ENCODE measurements at regions not wholly inside any gene's neighbourhood (a gene's known extent, or its start where the extent isn't known, plus 50 kb on each side); places are given as distances from the start of the nearest gene placed in this dataset.

DNA sequence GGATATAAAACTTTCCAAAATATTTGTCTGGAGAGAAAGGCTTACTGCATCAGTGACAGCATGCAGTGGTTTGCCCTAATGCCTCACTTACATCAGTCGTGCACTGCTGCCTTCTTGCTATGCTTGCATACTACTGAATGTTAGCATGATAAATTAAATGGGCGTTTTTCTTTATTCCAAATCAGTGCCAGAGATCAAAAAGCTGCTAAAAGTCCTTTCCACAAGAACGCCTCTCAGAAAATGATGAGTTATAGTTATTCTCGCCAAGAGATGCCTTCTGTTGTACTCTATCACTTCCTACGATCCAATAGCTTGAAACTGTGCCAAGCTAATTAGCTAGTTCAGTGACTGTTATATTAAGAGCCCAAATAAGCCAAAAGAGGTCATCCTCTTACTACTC lies 345.8 kb upstream of the ROBO2 start:
- no peak for DNase-seq (ENCODE audit: low spot score)

DNA sequence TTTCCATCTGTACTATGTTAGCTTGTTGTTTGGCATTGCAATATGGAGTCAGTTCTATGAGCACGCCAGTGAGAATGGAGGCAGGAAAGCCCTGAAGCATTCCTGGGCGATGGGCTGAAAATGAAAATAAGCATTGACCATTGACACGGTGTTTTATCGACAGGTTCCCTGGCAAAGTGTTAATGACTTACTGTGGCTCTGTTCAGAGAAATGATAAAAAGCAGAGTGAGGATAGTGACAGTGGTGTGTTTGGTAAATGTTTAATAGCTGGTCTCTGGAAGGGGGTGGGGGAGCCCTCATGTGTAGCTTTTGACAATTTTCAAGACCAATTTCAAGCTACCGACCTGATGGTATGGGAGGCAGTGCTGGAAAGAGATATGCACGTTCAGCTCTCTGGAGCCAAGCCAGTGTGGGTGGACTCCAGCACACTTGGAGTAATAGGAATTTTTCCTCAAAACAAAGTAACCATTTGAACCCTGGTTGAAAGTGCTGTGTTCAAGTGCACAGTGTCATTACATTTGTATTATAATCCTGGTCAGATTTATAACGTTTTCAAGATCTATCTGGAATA lies 341.7 kb upstream of the ROBO2 start:
- no peak for DNase-seq (ENCODE audit: low spot score)

DNA sequence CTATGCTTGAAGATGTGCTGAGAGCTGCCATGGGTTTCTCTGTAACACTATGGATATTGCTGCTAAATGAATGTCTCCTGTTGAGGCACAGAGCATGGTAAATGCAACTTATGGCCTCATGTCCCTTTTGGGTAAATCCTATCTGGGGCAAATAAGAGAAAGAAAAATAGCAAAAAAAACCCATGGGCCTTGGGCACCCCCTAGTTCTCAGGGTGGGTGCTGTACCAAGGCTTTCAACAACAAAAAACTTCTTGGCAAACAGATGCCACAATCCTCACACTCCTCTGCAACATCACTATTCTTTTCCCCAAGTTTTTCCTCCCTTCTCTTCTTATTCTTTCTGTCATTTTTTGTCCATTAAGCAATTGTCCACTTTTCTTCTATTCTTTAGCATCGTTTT lies 340.1 kb upstream of the ROBO2 start:
- DNase-seq (ENCODE audit: low spot score) = no peak

DNA sequence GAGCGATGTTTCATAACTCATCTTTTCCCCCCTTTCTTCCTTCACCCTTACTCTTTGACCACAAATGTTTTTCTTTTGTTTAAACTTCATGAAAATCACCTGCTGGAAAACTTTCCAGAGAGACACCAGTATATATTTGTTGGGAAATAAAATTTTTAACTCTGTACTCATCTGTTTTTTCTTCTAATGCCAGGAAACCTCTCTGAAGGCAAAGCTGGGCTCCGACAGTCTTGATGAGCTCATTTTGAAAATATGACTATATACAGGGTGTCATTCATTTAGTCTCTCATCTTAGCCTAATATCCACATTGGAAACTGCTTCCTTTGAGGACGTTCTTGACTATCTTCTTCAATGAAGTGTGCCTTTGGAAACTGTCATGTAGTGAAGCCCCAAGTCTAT lies 339.6 kb upstream of the ROBO2 start:
- DNase-seq (ENCODE audit: low spot score) = no peak

DNA sequence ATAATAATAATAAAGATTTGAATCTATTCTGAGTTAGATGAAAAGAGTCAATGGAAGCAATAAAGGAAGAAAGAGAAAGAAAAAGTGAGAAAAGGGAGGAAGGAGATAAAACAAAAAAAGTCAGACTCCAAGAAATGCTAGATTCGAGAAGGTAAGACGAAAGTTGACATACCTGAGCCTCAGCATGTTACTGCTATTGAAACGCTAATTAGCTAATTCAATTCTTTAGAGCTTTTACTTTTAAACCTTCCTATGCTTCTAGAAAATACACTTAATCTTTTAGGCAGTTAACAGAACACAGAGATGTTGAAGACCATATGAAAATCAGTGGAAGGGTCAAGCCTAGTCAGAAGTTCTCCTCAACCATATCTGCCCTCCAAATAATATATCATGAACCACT lies 337.2 kb upstream of the ROBO2 start:
- DNase-seq (ENCODE audit: low spot score) = no peak

DNA sequence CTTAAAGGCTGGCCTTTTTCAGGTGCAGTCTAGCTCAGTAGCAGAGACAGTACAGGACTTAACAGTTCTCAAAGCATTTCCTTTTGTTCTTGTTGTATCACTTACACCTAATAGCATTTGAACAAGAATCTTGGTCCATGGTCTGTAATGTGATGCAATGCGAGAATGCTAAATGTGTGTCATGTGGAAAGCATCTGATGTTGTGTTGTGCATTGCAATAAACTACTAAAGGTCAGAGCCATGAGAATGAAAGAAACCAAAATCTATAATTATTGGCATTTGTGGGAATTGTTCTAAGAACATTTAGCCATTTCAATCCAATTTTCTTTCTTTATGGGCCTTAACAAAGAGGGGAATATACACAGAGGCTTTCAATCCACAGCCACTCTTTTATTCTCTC lies 324.5 kb upstream of the ROBO2 start:
- no peak for DNase-seq (ENCODE audit: low spot score)

DNA sequence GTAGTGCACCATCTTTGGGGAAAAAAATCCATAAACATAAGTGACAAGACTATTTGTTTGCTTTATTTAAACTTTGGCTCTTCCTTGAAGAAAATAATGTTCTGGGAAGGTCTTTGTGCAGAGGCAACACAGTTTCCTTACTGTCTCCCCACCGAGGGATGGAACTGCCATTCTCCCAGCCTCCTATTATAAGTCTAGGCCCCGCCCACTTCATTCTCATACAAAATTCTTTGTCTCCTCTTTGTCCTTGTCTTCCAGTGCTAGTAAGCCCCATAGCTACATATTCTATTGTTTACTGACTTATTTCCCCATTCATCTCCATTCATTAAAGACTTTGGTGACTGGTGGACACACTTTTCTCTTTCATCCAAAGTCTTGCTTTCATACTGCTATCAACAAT lies 316.5 kb upstream of the ROBO2 start:
- DNase-seq (ENCODE audit: low spot score) = no peak

DNA sequence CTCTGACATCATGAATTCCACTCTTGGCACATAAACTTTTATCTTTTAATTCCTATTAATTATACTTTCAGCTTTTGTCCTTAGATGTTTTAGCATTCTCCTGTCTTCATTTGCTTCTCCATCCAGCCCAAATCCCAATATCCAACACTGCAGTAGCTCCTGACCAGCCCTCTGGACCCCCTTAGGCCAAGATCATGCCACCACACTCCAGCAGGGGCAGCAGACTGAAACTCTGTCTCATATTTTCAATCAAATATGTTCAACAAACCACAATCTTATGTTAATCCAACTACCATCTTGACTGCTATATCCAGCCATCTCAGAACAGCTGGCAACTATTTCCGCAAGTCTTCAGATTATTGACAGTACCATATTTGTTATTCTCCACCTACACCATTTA lies 315.8 kb upstream of the ROBO2 start:
- DNase-seq (ENCODE audit: low spot score) = no peak

DNA sequence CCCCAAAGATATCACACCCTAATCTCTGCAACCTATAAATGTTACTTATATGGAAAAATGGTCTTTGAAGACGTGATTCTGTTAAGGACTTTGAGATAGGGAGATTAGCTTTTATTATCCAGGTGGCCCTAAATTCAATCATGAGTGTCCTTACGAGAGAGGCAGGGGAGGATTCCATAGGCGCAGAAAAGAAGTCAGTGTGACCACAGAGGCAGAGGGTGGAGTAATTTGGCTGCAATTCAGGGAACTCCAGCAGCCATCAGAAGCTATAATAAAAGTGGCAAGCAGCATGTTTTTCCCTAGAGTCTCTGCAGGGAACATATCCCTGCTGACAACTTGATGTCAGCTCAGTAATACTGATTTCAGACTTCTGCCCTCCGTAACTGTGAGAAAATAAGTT lies 315.2 kb upstream of the ROBO2 start:
- DNase-seq (ENCODE audit: low spot score) = no peak

DNA sequence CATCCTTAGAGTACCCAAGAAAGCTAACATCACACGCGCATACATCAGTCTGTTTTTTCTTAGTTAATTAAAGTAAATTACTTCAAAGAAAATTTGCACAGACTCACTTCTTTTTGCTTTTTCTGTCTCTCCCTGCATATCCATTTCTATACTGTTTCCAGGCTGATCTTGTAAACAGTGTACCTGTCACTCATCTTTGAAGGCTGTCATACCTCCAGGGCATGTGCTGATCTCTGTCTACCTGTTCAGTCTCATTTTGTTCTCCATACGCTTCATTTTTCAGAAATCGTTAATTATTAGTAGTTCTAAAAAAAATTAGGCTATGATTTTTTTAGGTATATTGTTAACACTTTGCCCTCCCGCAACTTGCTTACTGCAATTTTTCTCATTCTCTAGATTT lies 313.9 kb upstream of the ROBO2 start:
- DNase-seq (ENCODE audit: low spot score) = no peak

DNA sequence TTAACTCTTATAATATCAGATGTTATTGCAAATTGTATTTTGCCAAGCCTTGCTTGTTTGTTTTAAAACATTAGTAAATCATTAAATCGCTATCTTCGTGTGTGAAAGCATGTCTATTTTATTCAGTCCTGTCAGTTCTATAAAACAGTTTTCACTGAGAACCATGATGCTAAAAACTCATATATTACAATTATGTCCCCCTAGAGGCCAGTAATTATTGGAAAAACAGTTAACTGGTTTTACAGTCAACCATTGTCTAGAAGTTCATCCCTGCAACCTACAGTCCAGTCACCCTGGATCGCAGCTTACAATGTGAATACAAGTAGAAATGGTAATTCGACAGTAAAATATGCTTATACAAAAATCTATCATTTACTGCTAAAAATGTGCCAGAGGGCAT lies 311.5 kb upstream of the ROBO2 start:
- no peak for DNase-seq (ENCODE audit: low spot score)

DNA sequence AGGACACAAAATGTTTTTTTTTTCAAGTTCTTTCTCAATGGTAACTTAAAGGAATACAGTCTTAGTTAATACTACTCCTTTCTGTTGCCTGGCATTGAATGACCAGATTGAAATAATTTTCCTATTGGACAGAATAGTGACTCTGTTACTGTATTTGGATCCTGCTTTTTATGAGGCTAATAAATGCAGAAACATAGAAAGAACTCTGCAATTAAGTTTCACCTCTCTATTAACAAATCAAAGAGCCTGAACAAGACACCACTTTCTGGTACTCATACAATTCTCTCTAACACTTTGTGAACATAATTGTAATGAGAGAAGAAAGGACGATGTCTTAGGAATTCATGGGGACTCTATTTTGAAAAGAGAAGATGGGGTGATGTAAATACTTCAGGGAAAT lies 308.4 kb upstream of the ROBO2 start:
- DNase-seq (ENCODE audit: low spot score) = no peak

DNA sequence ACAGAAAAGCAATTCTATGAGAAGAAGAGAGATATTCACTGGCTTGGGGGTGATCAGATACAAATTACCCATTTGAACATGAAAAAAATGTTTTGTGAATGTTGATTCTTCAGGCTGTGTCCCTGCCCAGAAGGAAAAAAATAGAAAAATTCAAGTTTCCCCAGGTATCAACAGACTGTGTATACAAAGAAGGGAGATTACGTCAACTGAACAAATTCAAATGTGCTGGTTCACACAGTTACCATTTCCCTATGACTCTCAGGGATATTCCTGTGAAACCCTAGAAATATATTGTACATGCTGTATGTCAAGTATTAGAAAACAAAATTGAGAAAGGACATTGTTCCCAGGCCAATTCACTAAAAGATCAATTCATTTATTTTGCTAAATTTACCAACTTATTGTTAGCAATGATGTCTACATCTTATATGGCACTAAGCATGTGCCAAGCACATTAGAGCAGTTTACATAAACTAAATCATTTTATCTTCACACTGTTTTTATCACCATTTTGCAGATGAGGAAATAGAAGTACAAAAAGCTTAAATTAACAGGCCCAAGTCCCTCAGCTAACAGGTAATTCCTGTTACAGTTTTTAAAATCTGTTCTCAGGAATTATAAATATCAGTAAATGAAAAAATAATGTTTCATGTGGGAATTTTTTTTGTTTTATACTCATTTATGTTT lies 306.7 kb upstream of the ROBO2 start:
- no peak for DNase-seq (ENCODE audit: low spot score)

DNA sequence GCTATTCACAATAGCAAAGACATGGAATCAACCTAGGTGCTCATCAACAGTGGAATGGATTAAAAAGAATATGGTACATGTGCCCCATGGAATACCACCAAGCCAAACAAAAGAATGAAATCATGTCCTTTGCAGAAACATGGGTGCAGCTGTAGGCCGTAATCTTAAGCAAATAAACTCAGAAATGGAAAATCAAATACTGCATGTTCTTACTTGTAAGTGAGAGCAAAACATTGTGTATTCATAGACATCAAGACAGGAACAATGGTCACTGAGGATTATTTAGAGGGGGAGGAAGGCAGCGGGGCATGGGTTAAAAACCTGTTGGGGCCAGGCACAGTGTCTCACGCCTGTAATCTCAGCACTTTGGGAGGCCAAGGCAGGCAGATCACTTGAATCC lies 304.7 kb upstream of the ROBO2 start:
- no peak for DNase-seq (ENCODE audit: low spot score)

DNA sequence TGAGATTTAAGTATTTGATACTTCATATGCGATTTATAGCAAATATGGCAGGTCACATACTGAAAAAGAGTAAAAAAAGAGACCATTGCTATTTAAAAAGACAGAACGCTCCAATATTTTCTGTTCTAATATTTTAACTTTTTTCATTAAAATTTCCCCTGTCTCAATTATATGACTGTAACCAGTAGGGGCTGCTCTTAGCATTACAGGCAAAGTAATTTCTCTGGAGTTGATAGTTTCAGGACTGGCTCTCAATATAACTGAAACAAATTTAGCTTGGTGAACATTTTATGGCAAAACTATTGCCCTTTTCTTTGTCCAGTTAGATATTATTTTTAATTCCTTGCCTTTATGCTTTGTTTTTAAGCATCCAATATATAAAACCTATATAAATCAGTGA lies 286.3 kb upstream of the ROBO2 start:
- DNase-seq (ENCODE audit: low spot score) = no peak

DNA sequence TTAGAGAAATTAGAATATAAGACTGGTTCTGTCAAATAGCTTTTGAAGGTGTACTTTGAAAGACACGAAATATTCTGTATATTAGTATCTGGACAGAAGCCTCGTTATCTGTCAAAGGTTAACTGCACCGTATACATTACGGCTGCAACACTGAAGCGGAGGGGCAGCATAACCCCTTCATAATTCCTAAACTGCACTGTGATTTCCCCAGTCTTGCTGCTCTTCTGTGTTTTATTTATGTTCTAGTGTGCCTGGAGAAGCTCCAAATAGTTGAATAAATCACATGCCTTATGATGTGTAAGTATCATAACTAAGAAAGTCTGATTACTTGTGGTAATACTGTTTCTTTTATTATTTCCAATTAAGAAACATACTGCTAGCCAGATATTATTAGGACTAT lies 285.7 kb upstream of the ROBO2 start:
- DNase-seq (ENCODE audit: low spot score) = no peak

DNA sequence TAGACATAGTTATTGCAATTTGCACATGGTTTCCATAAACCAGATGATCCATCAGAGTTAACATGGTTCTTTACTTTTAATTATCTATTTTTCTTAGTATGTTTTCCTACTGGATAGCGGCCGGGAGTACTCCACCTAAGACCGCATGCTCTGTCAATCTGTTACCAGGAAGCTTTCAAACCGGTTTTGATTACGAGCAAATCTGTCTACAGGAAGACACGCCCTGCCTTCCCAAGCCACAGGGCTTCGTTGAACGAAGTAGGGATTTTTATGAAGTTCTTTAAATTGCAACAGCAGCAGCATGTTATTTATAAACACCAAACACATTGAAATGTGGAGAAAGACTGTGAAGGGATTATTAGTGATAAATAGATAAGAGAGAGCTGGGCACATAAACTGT lies 283.3 kb upstream of the ROBO2 start:
- DNase-seq (ENCODE audit: low spot score) = peak; percentile 8

DNA sequence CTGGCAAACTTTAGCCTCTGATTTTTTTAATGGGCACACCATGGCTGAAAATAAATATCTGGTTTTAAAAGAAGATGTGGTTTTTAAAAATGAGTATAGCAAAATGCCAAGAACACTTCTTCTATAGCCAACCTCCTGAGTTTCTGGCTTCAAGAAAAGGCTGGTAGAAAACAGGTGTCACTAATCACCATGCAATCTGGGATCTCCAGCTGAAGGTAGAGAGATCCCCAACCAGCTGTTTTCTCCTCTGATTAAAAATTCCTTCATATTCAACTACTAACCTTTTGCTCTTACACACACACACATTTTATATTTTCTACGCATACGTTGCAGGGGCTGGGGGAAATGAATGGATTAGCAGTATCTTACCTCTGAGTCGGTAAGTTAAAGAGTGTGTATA lies 279.6 kb upstream of the ROBO2 start:
- DNase-seq (ENCODE audit: low spot score) = no peak

DNA sequence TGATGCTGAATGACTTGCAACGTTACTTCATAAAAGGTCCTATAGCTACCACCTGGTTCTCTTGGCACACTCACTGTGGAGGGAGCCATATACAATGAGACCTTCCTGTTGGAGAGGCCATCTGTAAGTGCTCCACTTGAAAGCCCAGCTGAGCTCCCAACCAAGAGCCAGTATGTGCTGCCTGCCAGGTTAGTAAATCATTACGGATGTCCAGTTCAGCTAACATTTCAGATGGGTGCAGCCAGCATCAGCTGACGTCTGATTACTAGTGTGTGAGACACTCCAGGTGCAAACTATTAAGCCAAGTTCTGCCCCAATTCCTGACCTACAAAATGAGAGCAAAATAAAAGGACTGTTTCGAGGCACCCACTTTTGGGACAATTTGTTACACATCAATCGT lies 274.4 kb upstream of the ROBO2 start:
- DNase-seq (ENCODE audit: low spot score) = no peak

DNA sequence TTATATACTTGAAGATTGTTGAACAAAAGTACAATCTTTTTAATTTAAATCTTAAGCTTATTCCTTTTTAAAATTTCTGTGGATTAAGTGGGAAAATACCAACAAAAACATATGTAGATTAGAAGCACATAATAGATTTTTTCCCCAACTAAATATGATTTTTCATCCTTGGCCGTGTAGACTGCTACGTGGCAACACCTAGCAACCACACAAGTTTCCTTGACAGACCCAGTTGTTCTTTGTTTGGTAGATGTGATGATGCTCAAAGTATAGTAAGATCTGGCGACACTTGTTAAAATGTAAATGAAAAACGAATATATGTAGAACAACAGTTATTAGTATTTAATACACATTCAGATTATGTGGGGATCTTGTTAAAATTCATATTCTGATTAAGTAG lies 271.0 kb upstream of the ROBO2 start:
- DNase-seq (ENCODE audit: low spot score) = no peak

DNA sequence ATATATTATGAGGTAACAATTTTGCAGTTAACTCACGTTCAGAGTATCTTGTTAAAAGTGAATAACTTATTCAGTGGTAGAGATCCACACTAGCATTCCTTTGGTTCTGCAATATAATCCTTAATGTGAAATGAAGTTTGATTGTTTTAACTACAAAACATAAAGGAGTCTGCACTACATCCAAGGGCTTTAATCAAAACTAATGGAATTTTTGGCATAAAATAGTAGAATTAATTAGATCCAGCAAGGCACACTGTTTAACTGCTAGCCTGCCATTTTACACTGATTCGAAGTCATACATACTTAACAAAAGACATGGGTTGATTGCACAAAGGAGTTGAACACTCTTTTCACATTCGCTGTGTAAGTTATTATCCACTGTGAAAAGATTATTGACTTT lies 263.0 kb upstream of the ROBO2 start:
- no peak for DNase-seq (ENCODE audit: low spot score)

DNA sequence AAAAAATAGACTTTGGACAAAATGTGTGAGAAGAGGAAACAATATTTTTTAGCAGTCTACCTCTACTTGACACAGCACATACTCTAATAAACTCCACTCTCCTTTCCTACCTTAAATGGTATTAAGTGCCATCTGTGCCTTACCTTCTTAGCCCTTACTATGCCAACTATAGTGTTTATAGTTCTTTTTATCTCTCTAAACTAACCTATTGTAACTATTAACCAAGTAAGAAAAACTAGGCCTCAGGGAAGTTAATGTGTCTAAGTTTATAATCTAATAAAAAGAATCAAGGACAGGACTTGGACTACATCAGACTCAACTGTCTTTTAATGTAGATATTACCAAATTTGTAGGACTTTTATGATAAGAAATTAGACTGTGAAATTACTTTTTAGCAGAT lies 251.7 kb upstream of the ROBO2 start:
- no peak for DNase-seq (ENCODE audit: low spot score)

DNA sequence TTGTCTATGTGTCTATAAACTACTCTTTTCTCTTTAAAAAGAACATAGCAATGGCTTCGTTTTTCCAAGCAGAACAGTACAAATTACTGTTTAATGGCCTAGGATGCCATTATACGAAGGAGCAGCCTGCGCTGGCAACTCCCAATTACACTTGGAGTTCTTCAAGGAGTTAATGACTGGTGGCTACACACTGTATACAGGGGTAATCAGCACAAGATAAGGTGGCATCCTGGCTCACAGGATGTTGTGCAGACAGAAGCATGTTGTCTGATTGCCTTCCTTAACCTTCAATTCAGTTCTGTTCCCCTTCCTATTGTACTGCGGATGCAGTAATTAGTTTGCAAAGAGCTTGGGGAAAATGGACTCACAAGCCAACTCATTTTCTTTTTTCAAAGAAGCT lies 250.7 kb upstream of the ROBO2 start:
- no peak for DNase-seq (ENCODE audit: low spot score)

DNA sequence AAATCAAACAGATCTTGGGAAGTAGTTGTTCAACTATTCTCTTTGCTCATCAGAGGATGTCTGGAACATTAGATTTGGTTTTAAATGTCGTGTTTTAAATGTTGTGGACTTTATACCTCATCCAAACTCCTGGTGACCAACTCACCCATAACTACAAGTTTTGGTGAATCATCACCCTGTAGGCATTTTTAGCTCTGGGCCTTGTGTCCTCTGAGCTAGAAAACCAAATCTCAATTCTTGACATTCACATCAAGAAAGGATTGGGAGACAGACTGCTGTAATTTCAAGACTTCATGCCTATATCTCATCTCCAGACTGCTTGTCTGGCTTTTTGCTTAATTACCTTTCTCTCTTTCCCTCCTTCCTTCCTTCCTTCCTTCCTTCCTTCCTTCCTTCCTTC lies 228.5 kb upstream of the ROBO2 start:
- DNase-seq (ENCODE audit: low spot score) = no peak
